ENCODE measurements at regions not wholly inside any gene's neighbourhood (a gene's known extent, or its start where the extent isn't known, plus 50 kb on each side); places are given as distances from the start of the nearest gene placed in this dataset.

DNA sequence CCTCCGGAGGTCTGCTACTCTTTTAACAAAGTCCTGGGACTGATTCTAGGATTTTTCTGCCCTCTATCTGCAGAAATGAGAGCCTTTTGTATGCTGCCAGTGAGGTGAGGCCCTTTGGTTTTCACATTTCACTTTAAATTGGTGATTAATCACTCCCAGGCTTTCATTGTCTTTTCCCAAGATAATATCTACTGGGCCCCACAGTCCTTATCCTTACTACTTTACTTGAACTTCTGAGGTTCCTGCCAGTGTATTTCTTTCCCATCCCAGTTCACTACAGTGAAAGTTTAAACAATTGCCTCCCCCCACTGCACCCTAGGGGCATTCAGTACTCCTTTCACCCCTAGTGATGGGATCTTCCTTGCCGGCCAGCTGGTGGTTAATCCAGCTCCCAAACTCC lies 127.4 kb upstream of the INHBA start:
- no peak for DNase-seq

DNA sequence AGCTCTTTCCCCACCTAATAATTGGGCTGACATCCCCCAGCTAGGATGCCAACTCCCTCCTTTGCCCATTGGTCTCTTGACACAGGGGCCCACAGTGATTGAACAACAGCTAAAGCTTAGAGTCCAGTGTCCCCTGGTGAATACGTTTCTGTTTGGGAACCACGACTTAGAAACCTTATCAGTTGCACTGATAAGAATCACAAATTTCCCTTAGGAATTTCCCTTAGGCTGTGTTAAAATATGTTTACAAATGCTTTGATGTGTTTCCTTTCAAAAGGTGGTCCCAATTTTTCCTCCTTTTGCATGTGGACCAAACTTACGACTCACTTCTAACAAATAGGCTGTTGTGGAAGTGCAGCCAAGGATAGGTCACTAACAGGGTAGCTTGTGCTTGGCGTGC lies 126.0 kb upstream of the INHBA start:
- no peak for DNase-seq

DNA sequence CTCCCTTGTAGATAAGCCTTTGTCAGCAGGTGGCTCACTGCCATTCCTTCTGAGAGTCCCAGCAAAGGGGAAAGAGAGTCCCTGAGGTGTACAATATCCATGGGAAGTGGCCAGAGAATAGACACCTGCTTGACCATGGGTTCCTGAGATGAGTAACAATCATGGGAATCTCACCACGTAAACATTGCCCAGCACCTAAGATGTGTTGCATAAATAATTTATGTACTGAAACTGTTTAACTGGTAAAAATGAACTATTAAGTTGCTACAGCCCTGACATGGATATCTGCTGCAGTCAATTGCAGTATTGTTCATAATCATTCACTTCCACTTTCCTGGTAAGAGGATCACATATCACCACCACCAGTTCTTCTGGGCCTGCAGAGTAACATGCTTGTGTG lies 123.8 kb upstream of the INHBA start:
- DNase-seq: no peak

DNA sequence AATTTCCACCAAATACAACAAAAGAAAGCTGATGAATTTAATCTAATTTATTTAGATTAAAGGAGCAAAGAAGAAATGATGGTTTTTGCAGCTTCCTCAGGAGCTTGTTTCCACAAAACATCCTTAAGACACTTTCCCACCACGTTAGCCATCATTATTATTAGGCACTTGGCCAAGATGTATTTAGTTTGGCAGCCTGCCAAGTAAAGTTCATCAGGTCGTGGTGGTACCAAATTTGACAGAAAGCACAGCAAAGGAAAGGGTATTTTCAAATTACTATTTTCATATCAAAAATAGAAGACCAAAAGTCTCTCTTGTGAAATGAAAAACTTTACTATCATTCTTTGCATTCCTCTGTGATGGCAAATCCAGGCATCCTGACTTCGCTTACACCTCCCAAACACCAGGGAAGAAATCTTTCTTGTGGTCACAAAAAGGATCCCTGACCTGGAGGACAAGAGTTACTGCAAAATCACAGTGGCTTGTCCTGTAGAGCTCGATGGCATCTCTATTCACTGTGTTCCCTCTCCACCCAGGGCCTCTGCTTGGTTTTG lies 123.1 kb upstream of the INHBA start:
- DNase-seq: no peak

DNA sequence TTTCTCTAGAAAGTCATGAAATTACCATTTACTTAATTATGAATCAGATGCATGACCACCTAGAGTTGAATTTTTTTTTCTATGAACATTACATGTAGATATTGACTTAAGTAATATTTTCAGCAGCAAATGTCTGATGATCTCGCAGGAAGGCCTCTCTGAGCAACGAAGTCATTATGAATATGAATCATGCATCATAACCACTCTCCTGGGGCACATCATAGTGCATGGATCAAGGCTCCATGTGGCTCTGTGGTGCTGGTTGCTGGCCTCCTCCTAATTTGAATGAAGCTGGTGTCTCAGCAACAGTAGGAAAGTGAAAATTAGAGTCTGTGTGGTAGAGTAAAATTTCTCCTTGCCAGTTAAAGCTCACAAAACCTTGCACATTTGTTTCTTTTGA lies 121.4 kb upstream of the INHBA start:
- no peak for DNase-seq

DNA sequence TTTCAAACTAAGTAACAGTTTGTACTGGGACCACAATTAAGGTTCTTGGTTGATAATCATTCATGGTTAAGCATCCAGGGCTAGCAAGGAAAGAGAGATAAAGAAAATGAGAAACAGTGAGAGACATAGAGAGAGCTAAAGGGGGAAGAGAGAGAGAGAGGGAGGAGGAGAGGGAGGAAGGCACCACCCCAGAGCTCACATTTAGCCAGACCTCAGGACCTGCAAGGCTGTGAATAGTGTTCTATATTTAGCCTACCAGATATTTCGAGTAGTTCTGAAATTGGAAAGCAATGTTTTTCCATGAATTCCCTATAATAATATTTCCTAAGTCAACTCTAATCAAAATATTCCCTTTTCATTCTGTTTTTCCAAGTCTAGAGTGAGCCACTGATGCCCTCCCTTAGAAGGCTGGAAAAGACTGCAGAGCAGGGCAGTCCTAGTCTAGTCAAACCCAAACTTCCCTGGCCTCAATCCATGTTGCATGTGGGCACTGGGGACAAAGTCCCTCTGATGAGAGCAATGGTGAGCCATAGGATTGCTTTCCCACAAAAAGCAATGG lies 119.4 kb upstream of the INHBA start:
- DNase-seq: no peak

DNA sequence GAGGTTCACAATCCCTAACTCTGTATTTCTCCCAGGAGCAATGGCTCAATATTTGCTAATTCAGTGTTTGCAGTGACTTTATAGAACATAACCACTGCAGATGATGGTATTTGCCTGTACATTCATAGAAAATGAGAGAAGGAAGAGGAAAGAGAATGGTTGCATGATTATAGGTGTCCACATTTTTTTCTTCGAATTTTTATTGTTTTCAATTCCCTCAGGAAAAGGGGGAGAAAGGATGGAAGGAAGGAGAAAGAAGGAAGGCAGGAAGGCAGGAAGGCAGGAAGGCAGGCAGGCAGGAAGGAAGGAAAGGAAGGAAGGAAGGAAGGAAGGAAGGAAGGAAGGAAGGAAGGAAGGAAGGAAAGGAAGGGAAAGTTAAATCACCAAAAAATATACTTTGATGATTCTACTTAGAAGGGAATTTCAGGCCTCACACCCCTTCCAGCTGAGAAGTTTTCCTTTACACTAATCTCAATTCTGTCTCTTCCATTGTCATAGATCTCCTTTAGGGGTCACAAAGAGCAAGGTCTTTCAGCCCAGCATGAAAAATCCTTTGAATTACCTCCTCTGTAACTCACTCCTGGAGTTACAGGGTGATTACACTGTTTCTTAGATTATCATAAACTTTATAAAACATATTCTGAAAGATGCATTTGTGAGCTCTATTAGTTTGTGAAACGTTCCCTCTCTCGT lies 118.8 kb upstream of the INHBA start:
- no peak for DNase-seq

DNA sequence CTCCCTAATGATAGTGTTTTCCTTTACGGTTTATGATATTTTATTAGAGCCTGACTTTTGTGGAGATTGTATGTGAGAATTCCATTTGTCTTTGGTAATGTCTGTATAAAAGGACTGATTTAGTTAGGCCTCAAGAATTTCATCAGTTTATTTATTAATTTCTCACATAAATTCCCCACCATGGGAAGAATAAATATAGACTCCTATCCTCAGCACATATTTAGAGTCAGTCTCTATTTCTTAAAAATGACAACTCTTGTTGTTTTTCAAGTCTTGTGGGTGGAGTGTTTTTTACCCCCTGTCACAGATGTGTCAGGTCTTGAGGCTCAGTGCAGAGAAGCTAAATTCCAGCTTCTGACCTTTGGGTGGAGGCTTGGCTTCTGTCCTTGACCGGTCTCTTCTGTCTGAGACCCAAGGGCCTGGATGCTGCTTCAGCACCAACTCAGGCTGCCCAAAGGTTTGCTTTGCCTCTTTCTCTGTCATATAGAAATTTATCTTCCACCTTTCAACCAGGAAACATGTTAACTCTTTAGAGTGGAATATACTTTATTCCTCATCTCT lies 117.3 kb upstream of the INHBA start:
- no peak for DNase-seq

DNA sequence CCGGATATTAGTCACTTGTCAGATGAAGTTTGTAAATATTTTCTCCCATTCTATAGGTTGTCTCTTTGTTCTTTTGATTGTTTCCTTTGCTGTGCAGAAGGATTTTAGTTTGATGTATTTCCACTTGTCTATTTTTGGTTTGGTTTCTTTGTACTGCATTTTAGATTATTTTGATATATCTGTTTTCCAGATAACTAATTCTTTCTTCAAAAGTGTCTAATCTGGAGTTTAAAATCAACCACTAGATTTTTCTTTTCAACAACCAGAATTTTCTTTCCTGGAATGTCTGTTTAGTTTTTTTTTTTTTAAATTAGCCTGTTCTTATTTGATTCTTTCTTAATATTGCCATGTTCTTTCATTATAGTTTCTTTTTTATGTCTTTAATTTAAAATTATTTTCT lies 116.8 kb upstream of the INHBA start:
- no peak for DNase-seq

DNA sequence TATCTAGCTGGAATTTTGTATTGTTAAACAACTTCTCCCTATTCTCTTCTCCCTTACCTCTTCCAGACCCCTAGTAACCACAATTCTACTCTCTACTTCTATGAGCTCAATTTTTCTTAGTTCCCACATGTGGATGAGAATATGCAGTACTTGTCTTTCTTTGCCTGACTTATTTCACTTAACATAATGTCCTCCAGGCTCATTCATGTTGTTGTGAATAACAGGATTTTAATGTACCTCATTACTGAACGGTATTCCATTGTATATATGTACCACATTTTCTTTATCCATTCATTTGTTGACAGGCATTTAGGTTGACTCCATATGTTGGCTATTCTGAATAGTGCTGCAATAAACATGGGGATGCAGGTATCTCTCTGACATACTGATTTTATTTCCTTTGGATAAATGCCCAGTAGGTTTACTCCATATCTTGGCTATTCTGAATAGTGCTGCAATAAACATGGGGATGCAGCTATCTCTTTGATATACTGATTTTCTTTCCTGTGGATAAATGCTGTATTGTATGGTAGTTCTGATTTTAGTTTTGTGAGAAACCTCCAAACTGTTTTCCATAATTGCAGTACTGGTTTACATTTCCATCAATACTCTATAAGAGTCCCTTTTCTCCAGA lies 116.0 kb upstream of the INHBA start:
- no peak for DNase-seq

DNA sequence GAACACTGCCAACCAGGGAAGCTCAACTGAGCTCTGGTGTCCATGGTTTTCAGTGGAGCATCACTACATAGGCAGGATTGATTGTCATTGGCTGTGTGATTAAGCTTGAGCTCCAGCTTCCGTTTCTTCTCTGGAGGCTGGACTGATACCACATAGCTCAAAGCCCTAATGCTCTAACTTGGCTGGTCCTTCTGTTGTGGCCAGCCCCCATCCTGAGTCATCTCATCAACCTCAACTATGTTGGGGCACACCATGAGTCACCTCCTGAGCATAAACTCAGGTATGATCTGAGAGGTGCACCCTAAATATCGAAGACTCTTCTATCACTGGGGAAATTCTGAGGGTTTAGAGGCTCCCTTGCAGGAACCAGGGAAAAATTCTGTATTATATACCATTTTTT lies 114.5 kb upstream of the INHBA start:
- no peak for DNase-seq

DNA sequence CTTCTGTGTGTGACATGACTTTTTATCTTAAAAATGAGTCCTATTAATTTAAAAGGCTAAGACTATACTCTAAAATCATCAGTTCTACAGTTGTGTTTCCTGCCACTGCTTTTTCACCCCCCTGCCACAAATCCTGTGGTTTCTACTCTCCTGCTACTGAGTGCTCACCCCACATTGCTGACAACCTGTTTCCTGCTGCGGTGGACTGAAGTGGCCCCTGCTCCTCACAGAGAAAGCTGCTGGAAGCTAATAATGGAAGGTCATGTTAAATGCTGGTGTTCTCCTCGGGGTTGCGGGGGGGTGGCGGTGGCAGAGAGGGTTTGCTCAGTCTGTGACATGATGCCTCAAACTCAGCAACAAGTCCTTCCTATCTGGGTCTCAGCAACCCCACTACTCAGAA lies 113.2 kb upstream of the INHBA start:
- DNase-seq: no peak

DNA sequence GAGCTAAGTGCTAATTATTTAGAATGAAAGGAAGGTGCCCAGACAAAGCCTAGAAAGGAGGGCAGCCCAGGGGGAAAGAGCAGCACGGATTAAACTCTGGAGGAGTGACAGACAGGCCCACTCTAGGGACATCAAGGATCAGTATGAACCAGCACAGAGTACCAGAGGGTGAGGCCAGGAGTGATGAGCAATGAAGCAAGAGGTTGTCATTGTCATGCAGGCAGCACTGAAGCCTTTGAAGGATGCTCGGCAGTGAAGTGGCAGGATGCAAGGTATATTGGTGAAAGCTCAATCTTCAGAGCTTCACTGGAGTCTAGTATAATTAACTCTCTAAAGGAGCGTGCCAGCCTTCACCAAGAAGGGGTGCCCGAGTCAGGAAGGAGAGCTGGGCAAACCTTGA lies 112.0 kb upstream of the INHBA start:
- no peak for DNase-seq

DNA sequence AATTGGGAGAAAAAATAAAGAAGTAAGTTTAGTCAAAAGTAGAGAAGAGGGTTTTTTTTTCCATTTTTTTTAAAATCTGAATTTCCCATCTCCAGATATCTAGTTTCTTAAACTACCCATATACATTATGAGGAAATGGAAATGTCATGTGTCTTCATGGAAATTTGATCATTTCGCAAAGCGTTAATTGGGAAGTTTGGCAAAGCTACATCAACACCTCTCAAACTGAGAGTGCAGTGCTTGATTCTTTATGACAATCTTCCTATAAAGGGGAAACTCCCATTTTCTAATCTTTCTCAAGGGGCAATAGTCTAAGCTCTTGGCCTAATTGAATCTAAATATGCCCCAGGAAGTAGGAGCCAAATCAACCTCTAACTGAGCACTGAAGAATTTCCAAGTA lies 110.4 kb upstream of the INHBA start:
- DNase-seq: no peak

DNA sequence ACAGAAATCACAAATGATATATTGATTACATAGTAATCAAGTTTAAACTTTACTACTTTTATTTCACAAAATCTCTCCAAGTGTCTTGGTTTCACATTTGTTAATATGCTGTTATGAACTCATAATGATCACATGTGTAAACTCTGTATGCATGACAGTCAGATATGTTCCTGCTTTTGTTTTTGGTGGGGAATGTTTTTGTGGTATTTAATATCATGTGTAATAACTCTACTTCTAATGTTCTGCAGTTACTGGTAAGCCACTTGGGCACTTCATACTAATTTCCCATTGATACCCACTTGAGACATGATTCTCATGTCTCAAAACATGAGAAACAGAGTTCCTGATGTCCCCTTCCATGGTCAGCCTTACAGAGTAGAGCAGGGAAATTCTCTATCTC lies 109.1 kb upstream of the INHBA start:
- no peak for DNase-seq

DNA sequence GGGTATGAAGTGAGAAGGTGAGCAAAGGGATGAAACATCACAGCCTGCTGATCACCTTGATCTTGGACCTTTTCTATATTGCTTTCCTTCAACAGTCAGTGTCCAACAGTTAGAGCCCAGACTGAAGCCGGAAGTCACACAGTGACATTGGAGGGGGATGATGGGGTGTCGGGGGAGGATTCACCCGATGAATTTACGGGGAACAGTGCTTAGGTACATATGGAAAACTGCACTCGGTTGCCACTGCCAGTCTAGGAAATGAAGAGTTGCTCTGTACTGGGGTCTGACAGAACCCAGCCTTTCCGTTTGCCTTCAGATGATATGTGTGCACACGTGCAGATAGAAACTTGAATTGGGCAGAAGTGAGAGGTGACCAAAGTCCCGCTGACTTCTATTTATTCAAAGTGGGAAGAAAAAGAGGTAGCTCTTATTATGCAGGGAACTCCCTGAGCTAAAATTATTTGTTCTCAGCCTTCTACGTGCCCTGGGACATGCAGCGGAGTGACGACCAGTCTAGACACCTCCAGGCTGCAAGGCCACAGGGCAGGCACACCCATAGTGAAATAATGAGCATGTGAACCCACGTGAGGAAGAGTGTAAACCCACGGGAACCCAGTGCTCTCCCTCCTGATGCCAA lies 107.2 kb upstream of the INHBA start:
- no peak for DNase-seq

DNA sequence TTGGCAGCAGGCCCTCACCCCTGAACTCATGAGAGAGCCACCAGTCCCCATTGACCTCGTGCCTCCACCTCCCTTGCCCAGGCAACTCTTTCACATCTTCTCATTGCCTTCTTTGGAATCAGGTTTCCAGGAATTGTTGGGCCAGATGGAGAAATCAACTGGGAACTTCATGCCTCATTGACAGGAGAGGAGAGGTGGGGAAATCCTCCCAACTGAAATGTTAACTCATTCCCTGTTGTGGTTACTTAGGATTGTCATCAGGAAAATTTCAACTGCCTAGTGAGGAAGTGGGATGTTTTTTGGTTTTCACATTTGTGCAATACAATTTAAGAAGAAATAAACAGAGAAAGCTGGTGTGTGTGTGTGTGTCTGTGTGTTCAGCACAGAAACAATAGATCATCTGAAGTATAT lies 106.6 kb upstream of the INHBA start:
- DNase-seq: no peak

DNA sequence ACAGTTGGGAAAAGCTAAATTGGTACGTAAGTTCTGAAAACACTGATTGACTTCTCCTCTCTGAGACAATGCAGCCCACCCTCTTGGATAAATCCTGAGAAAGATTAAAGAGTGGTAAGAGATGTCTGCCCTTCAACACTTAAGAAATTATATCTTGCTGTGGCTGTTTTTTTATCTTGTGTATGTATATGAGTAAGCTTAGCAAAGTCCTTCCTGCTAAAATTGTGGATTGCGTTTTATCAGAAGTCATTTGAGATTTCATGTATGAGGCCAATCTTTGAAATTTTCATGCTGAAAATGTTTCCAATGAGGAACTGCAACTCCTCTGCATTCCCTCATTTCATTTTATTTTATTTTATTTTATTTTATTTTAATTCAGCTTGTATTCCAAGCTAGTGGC lies 106.2 kb upstream of the INHBA start:
- DNase-seq: no peak

DNA sequence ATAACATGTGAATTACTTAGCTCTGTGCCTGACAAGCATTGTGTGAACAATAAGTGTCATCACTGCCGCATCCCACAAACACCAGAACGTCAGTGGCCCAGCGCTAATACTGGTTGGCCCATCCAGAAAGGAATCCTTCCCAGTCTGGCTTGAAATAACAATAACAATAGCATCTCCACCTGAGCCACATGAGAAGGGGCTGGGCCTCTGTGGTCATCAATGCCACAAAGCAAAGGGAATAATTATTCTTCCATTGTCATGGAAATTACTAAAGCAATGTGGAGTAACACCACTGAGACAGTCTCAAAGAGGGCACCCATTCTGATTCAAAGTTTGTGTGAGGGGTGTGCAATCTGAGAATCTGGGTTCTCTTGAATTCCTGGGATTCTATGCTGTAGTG lies 105.7 kb upstream of the INHBA start:
- DNase-seq: no peak

DNA sequence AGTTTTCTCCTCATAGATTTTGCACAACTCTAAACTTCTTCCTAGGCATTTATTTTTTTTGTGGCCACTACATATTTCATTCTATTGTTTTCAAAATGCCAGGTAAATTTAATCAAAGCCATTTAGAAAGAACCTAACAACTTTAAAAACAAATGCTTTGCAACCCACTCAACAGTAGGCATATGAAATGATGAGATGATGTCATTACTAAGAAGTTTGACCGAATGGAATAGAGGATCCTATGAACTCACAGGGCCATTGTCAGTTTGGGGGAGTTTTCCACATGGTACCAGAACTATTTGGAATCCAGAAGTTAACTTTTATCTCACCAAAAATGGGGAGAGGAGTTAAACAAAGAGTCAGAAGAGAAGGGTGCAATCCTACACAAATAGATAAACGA lies 100.7 kb upstream of the INHBA start:
- no peak for DNase-seq

DNA sequence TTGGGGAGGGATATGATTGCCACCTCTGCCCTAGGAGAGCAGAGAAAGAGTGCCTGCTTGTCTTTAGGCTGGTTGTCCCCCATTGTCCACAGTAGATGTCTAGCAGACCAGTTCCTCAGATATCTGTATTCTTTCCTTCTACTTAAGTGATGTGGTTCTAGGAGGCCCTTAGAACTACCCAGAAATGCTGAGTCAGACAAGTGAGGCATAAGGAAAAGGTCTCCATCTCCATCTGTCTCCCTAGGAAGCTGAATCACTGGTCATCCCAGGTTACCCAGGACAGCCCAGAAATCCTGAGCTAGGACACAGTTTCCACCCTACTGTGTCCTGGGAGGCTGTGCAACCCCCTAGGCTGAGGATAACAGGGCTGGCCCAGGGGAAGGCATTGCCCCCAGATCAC lies 93.4 kb upstream of the INHBA start:
- no peak for DNase-seq

DNA sequence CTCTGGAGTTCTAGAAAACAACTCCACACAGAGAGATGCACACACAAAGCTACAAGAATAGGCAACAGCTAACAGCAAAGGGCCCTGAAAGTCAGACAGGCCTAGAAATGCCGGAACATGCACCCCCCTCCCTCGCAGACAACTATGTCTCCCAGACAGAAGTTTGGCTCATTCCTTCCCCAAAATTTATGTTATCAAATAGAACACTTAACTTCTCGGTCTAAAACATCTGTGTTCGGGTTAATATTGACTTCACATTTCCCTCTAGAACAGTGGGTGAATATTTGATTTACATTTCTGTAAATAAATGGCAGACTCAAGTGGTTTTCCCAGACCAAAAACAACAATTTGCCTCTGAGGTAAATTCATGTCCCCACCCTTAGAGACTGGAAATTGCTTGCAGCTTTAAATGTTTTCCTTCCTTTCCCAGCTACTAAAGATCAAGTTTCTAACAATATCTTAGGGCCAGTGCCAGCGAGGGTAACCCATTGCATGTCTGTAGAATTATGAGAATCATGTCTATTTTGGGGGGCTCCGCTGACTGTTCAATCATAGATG lies 92.5 kb upstream of the INHBA start:
- DNase-seq: no peak

DNA sequence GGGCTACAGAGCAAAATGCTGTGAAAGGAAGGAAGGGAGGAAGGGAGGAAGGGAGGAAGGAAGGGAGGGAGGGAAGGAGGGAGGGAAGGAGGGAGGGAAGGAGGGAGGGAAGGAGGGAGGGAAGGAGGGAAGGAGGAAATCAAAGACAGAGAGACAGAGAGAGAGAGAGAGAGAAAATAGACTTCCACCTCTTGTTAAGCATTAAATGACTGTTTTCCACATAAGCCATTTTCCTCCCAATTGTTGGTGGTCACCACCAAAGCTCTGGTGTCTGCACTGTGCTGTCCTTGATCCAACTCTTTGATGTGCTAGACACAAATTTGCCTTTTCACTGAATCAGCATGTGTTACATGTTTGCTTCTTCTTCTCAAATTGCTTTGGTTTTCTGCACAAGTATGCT lies 90.7 kb upstream of the INHBA start:
- DNase-seq: no peak

Measured in stimulated activated CD8-positive, alpha-beta memory T cell treated with anti-CD3 and anti-CD28 coated beads, Interleukin-4, amount 100 ng/mL, for 48 hours (primary cell).